Thoracic aorta (tissue), 2 donors: ENCODE measurements at regions not wholly inside any gene's neighbourhood (a gene's known extent, or its start where the extent isn't known, plus 50 kb on each side); places are given as distances from the start of the nearest gene placed in this dataset.

Source experiments
- ATAC-seq: fragments of 150-250 bp; one replicate; pipeline ENCODE4 v1.8.0; 2017; ENCODE audit warnings: low read depth; ENCODE audit not compliant: insufficient number of reproducible peaks, low FRiP score
- DNase-seq: peaks from one replicate; pipeline ENCODE4 v3.0.0-alpha.2; 2020; ENCODE audit warnings: low spot score
- H3K27ac ChIP-seq, 2 donors: fragments of 200-600 bp; sonication (generic); 1 replicate in 1 of 2; 2 replicates in 1 of 2; pipeline ENCODE4 v1.5.1; 2016; ENCODE audit warnings: mild to moderate bottlenecking in 2 of 2, moderate library complexity in 2 of 2
- H3K27me3 ChIP-seq: fragments of 200-600 bp; sonication (generic); replicated peaks from 2 replicates; pipeline ENCODE4 v1.6.0; 2016; ENCODE audit warnings: mild to moderate bottlenecking; ENCODE audit not compliant: insufficient read depth
- H3K36me3 ChIP-seq: fragments of 200-600 bp; sonication (generic); one replicate; pipeline ENCODE4 v1.5.1; 2016
- H3K4me1 ChIP-seq, 2 donors: fragments of 200-600 bp; sonication (generic); 1 replicate in 1 of 2; 2 replicates in 1 of 2; pipeline versions ENCODE4 v1.5.1 to v1.6.0; 2016; ENCODE audit warnings: low read depth in 2 of 2, mild to moderate bottlenecking in 1 of 2; ENCODE audit not compliant: control insufficient read depth in 1 of 2
- H3K4me3 ChIP-seq: fragments of 200-600 bp; sonication (generic); 2 replicates; pipeline ENCODE4 v1.5.1; 2016; ENCODE audit warnings: mild to moderate bottlenecking
- H3K9me3 ChIP-seq: fragments of 200-600 bp; sonication (generic); 2 replicates; pipeline ENCODE4 v1.5.1; 2016
- TF ChIP-seq, protein P1 (sequence below): fragments of 200-600 bp; sonication (generic); IDR thresholded peaks from one replicate; pipeline ENCODE4 v1.5.1; 2019; ENCODE audit warnings: antibody characterized with exemption

DNA sequence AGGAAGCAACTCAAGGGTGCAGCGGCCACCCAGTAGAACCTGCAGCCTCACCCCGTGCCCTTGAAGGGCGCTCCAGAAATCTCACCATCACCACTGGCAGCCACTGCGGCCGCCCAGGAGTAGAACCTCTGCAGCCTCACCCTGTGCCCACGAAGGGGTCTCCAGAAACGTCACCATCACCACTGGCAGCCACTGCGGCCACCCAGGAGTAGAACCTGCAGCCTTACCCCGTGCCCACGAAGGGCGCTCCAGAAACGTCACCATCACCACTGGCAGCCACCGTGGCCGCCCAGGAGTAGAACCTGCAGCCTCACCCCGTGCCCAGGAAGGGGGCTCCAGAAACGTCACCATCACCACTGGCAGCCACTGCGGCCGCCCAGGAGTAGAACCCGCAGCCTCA, 336.0 kb downstream of the TEX29 start:
- Histone ChIP-seq H3K4me1 (no peaks in the 10 kb centered on the region), H3K27ac (no peak overlapping the region), H3K27me3 (no peaks in the 10 kb centered on the region), H3K4me3 (no peak overlapping the region), H3K9me3 (no peaks in the 10 kb centered on the region), H3K36me3 (no peaks in the 10 kb centered on the region)
- DNase-seq (no peak), ATAC-seq (no peak)
- TF ChIP-seq, protein P1, sequence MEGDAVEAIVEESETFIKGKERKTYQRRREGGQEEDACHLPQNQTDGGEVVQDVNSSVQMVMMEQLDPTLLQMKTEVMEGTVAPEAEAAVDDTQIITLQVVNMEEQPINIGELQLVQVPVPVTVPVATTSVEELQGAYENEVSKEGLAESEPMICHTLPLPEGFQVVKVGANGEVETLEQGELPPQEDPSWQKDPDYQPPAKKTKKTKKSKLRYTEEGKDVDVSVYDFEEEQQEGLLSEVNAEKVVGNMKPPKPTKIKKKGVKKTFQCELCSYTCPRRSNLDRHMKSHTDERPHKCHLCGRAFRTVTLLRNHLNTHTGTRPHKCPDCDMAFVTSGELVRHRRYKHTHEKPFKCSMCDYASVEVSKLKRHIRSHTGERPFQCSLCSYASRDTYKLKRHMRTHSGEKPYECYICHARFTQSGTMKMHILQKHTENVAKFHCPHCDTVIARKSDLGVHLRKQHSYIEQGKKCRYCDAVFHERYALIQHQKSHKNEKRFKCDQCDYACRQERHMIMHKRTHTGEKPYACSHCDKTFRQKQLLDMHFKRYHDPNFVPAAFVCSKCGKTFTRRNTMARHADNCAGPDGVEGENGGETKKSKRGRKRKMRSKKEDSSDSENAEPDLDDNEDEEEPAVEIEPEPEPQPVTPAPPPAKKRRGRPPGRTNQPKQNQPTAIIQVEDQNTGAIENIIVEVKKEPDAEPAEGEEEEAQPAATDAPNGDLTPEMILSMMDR, result no peak

DNA sequence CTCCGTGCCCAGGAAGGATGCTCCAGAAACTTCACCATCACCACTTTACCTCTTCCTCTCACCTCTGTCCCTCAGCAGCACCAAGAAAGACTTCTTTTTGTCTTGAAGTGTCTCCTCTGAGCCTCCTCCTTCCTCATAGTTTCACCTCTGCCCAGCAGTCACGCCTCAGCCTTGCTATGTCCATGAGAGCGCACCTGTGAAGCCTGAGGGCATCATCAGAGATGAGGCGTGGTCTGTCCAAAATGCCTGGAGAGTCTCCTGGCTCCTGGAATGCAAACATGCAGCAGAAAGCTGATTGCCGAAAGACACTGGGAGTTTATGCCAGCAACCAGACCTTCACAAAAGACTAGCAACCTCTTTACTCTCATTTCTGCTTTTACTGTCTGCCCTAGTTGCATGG, 336.6 kb downstream of the TEX29 start:
- Histone ChIP-seq H3K27me3 (no peaks in the 10 kb centered on the region), H3K4me3 (no peak overlapping the region), H3K4me1 (no peaks in the 10 kb centered on the region), H3K36me3 (no peaks in the 10 kb centered on the region), H3K9me3 (no peaks in the 10 kb centered on the region), H3K27ac (no peak overlapping the region)
- no peak for ATAC-seq
- TF ChIP-seq, protein P1, result no peak
- DNase-seq, result no peak

DNA sequence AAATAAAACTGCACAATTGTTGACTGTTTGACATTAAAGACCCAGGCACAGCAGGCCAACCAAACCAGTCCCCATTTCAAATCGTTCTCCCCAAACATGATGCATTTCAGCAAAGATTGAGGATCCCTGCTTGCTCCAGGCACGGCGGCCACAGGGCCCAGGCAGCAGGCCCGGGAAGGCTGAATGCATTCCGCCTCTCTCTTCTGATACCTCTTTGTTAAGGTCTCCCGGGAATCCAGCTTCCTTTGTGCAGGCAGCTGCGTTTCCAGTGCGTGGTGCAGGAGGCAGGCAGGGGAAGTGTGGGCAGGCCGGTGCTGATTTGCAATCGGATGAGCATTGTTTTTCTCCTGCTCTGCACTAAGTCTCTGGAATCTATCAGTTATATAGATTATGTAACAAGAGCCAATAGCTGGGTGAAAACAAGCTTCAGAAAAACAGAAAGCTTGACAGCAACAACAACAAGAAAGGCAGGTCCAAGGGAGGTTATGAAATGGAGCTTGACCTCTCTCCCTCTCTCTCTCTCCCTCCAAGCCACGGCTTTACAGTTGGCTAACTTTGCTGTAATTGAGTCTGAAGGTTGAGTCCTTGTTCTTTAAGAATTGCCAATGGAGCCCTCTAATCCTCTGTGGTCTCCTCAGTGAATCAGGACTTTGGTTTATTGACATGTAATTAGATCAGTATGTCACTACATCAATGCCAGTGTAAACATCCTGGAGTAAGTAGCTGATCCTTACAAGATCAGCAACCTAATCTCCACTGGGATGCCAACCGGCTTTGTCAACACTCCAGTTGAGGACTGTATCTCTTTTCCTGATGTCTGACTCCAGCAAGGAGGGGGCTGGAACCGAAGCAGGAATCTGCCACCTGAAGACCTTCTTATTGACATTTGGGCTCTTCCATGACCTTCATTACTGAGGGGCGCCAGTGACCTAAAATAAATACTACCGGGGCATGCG, 338.0 kb downstream of the TEX29 start:
- ATAC-seq, result no peak
- no peaks in the 10 kb centered on the region for H3K9me3 ChIP-seq
- TF ChIP-seq, protein P1, result no peak
- no peaks in the 10 kb centered on the region for H3K4me1 ChIP-seq
- H3K36me3 ChIP-seq, result no peaks in the 10 kb centered on the region
- no peaks in the 10 kb centered on the region for H3K27me3 ChIP-seq
- H3K27ac ChIP-seq, result no peak overlapping the region
- DNase-seq, result no peak
- no peak overlapping the region for H3K4me3 ChIP-seq

DNA sequence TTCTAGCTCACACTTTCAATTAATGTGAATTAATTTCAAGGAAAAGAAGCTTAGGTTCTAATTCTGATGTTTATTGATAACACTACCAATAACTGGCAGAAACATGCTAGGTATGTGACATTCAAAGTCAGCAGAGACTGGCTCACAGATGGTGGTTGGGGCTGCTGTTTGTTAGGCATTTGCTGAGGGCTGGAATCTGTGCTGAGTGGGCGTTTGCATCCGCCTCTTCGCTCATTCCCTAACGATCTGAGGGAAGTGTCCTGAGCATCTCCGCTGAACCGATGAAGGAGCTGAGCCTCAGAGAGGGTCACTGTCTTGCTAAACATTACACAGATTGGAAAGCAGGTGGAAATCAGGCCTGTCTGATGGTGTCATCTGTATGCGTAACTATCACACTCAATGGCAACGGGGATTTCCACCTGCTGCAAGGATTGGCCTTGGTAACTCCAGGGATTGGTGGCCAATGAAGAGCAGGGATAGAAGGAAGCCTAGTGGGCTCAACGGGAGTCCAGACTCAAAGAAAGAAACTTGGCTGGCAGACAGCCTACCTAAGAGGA, 338.9 kb downstream of the TEX29 start:
- TF ChIP-seq, protein P1, result no peak

DNA sequence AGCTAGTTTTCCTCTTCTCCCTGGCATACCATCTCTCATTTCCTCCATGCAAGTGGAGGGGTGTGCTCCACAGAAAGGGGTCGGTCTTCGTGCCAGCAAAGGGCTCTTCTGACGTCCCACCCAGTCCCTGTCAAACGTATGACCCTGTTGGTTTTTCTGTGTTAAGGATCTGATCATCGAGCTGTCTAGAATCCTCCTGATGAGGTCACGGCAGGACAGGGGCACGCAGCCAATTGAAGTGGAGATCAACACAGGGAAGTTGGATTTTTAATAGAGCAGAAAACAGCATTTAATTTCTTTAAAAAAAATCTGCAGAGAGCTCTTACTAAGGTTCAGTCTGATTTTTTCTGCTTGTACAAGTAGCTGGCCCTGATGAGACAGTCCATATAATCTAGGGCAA, 339.4 kb downstream of the TEX29 start:
- Histone ChIP-seq H3K4me1 (no peaks in the 10 kb centered on the region), H3K27ac (no peak overlapping the region), H3K4me3 (no peak overlapping the region), H3K27me3 (no peaks in the 10 kb centered on the region), H3K36me3 (no peaks in the 10 kb centered on the region), H3K9me3 (no peaks in the 10 kb centered on the region)
- DNase-seq, result no peak
- ATAC-seq, result no peak
- TF ChIP-seq, protein P1, result no peak

More for the DNA sequence above, 338.9 kb downstream of the TEX29 start:
- no peaks in the 10 kb centered on the region for H3K9me3 ChIP-seq
- H3K4me1 ChIP-seq, result no peaks in the 10 kb centered on the region
- no peak overlapping the region for H3K27ac ChIP-seq
- DNase-seq, result no peak
- H3K4me3 ChIP-seq, result no peak overlapping the region
- no peaks in the 10 kb centered on the region for H3K27me3 ChIP-seq
- H3K36me3 ChIP-seq, result no peaks in the 10 kb centered on the region
- ATAC-seq, result no peak
